KG1 (cell line): ENCODE measurements at regions not wholly inside any gene's neighbourhood (a gene's known extent, or its start where the extent isn't known, plus 50 kb on each side); places are given as distances from the start of the nearest gene placed in this dataset.

ENCODE experiments used
- DNase-seq: peaks from one replicate; lab custom pipeline; 2025; lab: John Stamatoyannopoulos, UW

DNA sequence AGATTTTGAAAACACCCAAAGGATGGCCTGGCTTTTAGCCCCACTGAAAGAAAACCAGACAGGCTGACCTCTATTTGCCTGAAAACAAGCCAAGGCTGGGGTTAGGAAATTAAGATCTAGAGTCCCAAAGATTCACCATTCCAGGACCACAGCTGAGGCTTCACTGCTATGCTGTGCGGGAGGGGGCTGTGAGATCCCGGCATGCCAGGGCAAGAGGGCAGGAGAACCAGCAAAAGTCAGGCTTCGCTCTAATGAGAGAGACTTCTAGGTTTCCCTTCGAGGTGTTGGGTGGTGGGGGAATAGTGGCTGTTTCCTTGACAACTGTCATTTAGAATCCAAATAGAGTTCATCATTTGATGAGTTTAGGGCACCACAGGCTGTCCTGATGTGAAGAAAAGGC is 152.9 kb upstream of the NFIB start:
- DNase-seq, result no peak

DNA sequence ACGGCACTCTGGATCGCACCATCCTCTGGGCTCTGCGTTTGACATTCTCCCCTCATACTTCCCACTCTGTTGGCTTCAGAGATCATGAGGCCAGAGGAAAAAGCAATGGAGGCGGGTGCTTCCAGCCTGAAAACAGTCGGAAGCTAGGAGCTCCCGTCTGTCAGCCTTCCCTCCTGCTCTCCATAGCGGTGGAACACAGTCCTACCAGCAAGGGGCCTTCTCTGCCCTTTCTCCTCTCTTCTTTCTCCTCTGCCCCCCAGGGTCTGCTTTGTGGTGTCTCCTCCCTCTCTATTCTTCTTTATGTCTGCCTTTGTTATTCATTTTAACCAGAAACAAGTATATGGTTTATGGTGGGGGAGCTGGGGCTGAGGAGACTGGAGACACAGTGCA is 152.5 kb upstream of the NFIB start:
- no peak for DNase-seq

DNA sequence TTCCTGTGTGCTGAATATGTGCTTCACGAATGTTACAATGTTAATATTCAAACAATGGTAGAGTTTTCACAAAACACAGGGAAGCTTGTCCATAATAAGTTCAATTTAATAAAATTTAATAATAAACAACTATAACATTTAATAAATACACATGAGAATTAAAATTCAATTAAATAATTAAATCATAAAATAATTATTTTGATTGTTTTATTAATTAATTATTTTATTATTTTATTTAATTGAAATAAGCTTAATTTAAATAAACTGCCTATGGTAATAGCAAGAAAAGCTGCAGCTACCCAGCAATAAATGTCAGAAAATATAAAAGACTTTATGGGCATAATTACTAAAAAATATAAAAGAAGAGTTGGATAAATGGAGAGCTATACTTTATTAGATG is 149.0 kb upstream of the NFIB start:
- no peak for DNase-seq

DNA sequence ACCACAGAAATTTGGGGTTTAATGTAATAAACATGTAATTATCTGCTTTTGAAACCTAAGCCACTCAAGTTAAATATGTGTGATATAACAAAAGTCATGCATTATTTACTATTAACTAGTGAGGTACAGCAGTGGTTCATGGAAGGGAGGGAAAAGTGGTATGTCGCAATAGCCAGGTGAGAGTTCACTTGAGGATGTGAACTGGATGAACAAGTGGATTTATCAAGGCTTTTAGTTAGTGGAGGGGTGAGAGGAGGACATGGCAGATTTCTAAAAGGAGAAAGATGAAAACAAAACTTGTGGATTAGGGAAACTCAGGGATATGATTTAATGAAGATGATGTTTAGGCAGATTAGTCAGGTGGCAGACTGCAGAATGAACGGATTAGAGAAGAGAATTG is 141.3 kb upstream of the NFIB start:
- DNase-seq, result no peak

DNA sequence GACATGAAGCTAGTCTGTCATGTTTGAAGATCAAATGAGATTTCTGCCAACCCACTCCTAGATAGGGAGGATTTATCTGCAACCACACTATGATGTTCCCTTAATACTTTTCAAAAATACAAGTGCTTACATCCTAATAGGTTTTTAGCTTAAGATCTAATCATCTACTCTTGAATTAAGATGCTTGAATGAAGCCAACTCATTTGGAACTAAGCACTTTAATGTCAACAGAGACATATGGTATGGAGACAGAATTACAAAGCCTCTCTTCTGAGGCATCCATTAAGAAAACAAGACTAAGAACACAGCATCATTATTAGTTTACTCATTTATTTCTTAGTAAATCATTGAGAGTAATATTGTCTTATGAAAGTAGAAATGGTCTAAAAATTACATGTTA is 139.3 kb upstream of the NFIB start:
- no peak for DNase-seq

DNA sequence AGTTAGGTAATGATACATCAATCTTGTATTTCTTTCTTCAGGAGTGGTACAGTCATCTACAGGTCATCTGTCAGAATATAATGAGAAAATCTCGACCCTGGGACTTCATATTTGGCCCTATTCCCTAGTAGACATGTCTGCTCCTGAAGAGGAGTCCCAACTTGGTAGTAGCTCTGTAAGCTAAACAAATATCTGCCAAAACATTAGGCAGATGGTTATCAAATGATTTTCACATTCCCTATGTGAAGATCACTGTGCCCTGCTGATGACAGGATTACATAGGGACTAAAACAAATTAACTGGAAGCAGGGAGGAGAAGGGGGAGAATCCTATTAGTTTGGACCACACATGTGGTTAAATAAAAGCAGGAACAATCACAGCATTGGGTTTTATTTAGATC is 138.6 kb upstream of the NFIB start:
- no peak for DNase-seq

DNA sequence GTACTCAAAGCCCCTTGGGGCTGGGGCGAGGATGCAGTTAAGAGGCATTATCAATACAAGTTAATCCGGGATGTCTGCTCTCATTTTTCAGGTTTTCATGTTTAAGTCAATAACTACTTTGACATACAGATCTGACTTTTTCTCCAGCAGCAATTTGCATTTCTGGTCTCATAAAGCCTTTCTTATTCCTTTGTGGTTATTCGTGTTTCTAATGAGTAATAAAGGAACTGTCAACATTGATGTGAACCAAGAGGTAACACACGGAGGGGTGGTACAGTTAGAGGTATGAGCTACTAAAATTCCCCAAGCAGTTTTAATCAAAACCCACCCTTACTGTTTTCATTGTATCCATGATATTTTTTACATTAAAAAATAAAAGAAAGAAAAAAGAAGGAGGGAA is 138.0 kb upstream of the NFIB start:
- no peak for DNase-seq

DNA sequence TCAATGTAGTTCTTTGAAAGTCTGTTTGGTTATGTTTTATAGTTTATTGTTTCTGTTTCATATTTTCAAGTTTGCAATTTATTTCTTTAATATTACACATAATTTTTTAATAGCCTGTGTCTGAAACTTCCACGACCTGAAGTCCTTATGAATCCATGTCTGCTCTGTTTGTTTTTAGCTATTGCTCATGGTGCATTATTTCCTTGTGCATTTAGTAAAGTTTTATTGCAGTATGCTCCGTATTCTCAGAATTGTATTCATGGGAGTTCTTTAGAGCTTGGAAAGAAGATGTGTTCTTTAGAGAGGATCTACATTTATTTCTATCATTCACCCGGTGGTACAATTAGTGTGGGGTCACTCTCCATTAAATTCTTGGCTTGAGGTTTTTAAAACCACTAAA is 133.2 kb upstream of the NFIB start:
- no peak for DNase-seq

DNA sequence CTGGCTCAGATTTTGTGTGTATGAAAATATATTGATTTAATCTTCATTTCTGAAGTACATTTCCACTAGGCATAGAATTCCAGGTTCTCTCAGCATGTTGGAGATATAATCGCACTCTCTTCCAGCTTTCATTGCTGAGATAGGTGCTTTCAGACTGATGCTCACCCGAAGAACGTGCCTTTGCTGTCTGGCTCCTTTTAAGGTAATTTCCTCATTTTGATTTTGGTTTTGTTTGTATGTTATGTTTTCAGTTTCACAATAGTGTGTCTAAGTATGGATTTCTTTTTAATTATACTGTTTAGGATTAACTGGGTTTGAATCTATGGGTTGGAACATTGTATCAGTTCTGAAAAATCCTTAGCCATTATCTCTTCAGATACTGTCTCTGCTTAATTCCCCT is 132.0 kb upstream of the NFIB start:
- no peak for DNase-seq

DNA sequence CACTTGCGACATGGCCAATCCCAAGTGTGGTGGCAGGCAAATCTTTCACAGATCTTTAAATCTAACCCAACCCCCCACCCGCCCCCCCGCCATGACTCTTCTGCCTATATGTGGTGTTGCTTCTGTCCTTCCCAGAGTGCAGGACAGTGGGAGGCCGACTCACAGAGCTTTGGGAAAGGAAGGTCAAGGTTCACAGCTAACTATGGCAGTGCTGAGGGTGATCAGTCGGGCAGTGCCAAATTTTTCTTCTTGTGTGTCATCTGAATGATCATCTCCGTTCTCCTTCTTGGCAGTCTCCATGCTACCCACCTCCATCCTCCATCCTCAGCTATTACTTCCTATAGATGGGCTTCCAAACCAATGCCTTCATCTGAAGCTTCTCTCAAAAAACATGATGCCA is 129.0 kb upstream of the NFIB start:
- no peak for DNase-seq

DNA sequence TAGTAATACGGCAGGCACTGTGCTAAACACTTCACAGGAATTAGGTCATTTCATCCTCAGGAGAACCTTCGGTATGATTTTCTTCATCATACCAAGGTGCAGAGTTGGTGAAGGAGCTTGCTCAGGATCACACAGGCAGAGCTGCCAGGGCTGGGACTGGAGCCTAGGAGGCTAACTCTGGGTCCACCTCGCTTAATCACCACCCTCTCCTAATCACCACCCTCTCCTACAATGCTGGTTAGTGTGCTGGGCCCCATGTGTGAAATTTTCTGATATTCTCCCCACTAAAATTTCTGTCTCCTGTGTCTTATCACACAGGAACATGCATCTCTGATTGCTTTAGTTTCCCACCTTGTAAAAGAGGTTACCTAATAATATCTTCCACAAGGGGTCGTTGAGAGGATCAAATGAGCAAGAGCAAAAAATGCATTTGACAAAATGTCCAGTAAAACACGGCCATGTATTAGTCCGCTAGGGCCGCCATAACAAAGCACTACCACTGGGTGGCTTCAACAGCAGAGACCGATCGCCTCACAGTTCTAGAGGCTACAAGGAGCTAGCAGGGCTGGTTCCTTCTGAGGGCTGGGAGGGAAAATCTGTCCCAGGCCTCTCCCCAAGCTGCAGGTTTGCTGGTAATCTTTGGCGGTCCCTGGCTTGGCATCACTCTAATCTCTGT is 128.2 kb upstream of the NFIB start:
- DNase-seq, result no peak

DNA sequence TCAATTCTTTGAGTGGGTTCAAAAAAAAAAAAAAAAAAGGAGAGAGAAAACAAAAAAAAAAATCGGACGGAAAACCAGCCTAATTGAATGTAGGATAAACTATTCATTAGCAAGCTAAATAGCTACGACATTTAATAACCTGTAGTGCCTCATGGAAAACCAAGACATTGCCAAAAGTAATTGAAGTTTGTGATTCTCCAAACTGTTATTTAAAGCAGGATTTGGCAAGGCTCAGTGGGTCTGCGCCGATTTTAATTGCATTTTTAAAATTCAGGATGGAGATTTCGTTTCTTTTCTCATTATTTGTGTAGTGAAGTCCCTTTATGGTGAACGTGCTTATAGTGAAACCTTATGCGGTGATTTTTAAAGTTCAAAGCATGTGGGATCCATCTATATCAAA is 127.2 kb upstream of the NFIB start:
- no peak for DNase-seq

DNA sequence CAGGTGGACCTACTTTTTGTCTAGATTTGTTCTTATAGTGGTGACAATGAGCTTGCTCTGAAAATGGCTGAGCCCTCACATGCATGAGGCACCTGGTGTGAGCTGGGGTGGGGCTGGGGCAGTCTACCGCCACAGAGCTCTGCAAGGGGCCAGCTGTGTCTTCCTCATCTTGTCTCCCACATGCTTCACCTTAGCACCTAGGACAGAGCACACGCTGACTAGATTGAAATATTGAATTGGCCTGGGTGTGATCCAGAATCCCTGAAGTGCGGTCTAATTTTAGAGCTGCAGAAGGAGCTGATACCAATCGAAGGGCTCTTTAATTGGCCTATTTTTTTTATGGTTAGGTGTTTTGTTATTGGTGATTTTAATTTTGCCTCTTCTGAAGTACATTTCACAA is 126.1 kb upstream of the NFIB start:
- no peak for DNase-seq

DNA sequence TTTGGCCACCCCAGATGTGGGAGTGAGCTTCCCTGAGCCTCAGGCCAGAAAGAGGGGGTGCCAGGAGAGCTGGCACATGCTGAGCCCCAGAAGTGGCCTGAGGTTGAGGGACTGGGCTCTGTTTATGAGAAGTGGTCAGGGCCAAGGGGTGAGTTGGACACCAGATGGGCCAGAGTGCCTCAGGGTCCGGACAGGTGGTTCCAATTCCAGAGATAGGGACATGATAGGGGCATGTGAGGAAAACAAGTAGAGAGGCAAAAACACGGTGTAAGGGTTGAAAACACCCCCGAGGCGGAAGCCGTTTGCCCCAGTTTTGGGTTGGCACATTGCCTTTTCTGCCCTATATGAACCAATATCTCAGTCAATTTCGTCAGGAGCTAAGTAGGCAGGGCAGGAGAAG is 125.6 kb upstream of the NFIB start:
- DNase-seq, result no peak

DNA sequence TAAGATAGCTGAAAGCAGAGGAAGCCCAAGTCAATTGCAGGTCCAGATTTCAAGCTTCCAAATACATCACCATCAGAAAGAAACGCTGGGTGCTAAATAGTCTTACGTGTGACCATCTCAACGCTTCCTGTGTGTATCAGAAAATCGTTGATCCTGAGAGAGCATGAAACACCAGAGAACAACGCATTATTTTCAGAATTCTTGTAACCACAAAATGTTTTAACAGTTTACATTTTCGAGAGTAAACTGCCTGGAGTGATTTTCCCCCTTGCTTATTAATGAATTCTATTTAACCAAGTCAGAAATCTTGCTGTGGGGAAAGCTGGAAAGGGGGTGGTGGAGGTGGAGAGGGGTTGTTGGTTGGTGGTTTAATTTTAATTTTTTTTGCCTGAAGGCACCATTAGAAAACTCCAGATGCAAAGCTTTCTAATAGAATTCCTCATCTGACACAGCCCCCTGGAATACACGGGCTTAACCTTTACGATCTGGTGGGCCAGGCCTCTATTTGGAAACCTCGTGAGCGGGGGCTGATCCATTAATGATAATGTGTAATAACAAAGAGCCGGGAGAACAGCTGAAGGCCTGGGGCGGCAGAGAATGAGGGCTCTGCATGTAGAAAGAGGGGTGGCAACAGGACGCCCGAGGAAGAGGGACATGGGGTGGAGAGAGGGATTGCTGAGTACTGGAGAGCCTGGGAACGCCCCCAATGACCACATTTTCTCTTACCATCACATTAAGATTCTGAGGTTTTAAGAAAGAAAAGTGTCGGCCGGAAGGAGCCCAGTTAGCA is 124.5 kb upstream of the NFIB start:
- DNase-seq, result no peak

DNA sequence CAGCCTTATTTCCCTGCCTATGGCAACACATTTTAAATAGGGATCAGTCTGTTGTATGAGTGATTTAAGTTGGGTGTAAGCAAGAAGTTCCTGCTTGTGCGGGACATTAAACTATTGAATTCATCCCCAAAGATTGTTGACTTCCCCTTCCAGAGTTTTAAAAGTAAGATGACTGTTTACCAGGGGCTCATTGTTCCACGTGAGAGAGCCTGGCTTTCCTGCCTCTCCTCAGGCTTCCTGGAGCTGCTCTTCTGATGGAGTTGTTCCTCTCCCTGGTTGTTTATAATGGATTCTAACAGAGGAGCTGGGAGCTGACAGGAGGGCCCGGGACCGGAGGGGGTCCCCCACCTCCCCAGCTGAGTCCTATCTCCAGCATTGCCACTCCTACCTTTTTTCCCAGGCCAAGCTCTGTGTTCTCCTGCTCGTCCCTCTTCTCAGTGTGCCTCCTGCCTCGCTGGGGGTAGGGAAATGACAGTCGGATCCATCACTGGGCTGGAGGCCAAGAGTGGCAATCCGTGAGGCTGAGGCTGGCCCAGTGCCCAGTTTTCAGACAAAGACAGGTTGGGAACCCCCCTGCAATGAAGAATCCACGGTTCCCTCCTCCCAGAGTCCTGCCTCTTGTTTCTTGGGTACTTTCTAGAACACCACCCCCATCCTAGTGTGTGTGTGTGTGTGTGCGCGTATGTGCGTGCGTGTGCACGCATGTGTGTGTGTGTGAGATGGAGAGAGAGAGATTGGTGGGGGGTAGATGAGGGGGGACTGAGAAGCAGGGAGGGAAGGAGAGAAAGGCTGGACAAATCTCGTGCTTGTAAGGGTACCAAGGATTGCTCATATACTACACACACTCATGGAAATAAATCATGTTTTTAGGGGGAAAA is 123.7 kb upstream of the NFIB start:
- DNase-seq, result no peak

DNA sequence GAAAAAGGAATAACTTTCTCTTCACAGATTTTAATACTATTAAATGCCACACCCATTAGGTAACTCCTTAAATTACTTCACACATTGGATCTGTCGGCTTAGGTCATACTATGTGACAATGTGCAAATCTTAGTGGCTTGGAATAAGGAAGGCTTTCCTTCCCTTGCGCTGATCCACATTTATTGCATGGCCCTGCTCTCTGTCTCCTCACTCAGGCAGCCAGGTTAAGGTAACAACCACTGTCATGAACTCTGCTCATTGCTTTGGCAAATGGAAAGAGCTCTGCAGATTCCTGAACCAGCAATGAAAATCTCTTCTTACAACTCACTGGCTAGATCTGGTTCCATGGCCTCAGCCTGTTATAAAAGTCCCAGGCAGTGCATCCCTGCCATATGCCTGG is 121.9 kb upstream of the NFIB start:
- no peak for DNase-seq

DNA sequence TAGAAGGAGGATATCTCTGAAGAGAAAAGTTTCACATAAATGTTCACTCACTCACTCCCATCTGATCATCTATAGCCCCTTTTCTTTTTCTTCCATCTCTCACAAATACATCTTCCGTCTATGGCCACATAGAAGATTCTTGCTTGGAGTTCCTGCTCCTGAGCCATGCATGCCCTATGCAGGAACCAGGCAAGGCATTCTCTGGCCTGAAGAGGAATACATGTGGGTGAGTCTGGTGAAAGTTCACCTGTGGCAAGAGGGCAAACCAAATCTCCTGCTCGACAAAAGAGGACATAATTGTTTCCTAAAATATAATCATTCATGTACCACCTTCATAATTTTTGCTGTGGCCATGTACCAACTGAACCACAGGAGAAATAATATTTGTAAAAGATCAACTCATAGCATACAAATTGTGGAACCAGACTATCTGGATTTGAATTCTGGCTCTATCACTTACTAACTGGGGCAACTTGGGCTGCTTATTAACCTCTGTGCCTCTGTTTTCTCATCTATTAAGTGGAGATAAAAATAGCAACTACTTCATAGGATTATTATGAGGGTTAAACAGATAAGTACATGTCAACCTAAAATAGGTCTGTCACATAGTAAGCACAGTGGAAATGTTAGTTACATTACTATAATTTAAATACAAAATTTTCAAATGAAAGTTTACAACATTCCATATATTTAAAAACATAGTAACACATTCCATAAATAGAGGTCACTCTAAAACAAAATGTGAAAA is 121.2 kb upstream of the NFIB start:
- DNase-seq, result no peak

DNA sequence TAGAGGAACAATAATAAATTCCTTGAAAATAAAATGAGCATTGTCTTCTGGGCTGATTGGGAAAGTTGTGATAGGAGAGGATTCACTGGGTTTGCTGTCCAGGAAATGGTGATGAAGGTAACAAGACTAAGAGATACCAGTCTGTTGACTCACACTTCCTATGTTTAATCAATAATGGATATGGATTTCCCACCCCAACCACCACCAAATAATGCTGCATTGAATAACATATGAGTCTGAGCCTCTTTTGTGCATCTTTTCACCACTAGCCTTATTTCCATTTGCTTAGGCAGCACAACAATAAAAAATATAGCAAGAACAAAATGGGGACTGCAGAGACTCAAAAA is 120.2 kb upstream of the NFIB start:
- no peak for DNase-seq

DNA sequence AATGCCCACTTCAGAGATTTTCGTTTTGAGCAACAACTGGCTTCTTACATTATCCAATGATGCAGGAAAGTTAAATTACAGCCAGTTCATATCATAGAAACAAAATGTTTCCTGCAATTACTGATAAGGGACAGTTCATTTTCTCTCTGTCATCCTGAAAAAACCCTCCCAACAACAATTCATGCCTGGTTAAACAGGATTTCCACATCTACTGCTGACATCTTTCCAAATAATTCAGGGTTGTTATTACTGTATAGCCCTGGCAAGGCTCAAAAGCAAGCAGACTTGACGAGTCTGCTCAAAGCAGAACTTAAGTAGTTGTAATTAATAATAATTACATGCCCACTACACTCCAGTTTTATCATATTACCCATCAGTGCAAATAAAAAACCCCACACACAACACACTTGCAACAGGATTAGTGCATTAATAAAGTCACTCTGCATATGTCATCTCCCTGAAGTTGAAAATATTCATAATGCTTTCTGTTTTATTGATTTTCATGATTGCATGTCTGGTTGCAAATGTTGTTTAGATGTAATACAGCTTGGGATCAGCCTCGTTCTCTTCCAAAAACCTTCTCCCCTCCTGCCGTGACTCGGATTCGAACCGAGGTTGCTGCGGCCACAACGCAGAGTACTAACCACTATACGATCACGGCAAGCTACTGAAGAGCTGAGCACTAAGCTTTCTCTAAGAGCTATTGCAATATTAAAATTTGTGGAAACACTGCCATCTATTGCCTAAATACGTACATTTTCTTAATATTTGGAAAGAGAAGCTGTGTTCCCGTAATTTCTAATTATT is 119.6 kb upstream of the NFIB start:
- DNase-seq, result peak; percentile 11

DNA sequence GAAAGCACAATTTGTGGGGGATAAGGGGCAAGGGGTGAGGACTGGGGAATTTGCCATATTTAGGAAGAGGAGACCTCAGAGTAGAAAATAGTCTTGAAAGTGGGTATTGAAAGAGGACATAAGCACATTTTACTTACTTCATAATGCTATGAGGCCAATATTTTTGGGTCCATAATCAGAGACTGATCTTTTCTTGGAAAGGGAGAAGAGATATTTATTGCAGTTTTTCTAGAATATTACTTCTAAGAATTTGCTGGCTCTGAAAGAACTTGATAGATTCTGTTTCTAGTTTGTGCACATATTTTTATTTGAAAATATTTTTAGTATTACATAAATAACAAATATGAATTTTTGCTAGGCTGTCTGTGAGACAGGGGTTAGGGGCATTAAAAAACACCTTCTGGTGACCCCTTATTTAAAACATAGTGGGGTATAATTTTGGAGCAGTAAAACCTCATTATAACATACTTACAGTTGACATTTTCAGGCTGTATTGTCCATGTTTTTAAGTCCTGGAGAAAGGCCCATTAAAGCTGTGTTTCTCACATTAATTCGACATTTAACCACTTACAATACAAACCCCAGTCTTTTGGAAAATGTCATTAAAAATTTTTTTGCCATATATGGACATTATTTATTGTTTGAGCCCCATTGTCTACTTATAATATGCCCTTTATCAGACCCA is 118.9 kb upstream of the NFIB start:
- DNase-seq, result no peak
